ENCODE measurements at regions not wholly inside any gene's neighbourhood (a gene's known extent, or its start where the extent isn't known, plus 50 kb on each side); places are given as distances from the start of the nearest gene placed in this dataset.
"Not testable (repeated sequence)": the region's sequence is repeated elsewhere in the genome, so short reads cannot be mapped to it uniquely, and the experiment has no call there.

DNA sequence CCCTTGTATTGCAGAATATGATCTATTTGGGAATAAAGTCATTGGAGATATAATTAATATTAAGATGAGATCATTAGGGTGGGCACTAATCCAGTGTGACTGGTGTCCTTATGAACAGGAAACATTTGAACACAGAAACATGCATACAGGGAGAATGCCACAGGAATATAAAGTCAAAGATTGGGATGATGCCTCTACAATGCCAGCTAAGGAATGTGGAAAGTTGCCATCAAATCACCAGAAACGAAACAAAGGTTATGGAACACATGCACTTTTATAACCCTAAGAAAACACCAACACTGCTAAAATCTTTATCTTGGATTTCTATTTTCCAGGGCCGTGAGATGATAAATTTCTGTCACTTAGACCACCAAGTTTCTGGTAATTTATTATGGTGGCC lies 442.4 kb upstream of the BCHE start:
- ChIA-PET POLR2A (no interaction called here), CTCF (no interaction called here)

DNA sequence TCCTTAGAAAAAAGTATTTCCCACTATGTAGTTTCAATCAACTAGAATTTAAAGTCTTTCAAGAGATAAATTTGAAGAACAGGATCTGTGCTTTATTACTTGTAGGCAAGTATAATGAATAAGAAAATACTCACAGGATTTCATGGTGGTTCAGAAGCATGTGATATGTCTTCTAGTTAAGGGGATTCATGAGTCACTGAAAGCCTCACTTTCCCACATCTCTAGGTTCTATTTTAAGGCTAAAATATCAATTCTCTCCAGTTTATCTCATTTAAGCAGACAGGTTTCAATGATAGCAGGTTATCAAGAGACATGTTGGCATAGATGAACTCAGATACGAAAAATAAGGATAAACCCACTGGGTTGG lies 437.8 kb upstream of the BCHE start:
- CTCF ChIA-PET: no interaction called here

DNA sequence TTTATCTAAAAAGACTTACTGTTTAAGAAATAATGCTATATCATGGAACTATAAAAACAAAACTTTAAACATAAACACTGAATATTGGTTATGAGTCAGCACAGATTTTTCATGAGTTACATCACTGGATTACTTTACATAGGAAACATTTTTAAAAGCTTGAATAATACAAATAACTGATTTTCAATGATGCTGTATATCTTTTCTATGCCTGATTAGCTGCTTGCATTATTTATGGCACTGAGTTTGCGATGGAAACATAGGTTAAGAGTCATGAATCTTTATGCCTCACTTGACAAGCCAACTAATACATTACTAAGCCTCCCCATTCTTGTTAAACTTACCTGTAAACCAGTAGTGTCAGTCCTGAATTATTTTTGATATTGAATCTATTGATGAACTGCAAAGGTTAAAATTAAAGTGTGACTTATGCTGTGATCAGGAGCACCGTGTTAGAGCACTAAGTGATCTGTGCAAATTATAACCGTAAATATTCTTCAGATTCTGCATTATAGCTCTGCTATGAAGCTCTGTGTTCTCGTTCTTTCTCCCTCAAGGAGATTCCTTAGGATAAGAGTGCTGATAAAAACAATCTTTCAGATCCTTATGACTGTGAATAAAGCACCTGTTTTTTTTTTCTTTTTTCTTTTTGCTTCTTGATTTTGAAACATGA lies 437.3 kb upstream of the BCHE start:
- ChIA-PET CTCF (no interaction called here), POLR2A (no interaction called here)

More for the DNA sequence above, 437.8 kb upstream of the BCHE start:
- POLR2A ChIA-PET: no interaction called here

DNA sequence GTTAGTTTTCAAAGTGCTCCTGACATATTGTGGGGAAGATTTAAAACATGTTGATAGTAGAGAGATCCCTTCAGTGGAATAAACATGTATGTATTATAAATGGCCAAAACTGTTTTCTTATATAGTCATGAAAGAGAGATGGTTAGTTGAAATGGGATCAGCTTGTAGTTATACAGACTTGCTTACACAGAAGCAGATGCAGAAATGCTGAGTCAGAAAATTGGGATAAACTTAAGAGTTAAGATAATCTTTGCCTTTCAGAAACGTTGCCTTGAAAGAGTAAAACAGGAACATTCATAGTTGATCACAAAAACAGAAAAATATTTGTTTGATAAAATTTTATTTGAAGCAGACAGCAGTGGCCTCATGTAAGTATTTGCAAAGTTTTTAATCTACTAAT lies 433.2 kb upstream of the BCHE start:
- ChIA-PET POLR2A (no interaction called here), CTCF (no interaction called here)

DNA sequence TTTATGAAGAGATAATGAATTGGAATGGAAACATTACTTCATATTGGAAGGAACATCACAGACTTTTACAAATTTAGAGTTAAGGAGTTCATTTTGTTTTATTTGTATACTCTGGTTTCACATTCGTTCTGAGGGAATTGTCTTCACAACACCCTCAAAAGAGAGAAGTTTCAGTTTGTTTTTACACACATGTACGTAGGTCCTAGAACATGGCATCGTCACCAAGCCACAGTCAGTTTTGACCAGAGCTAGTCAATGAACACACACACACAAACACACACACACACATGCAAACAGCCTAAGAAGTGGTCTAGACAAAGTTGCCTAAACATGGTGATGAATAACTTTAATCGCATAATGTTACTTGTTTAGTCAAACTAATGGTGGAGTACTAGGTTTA lies 427.9 kb upstream of the BCHE start:
- ChIA-PET CTCF (no interaction called here), POLR2A (no interaction called here)

DNA sequence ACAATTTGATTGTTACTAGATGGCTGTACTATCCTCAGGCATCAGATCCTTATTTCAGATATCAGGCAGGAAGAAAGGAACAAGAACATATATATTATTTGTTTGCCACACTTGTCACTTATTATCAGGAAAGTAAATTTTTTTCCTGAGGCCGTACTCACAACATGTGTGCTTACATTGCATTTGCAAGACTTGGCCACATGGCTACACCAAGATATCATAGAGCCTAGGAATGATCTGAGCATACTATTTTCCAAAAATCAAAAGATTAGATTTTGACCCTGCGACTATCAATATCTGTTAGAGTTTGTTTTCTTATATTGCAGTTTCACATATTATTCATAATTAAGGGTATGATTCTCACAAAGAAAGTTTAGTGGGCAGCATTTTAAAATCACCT lies 426.2 kb upstream of the BCHE start:
- POLR2A ChIA-PET: no interaction called here
- CTCF ChIA-PET: no interaction called here

DNA sequence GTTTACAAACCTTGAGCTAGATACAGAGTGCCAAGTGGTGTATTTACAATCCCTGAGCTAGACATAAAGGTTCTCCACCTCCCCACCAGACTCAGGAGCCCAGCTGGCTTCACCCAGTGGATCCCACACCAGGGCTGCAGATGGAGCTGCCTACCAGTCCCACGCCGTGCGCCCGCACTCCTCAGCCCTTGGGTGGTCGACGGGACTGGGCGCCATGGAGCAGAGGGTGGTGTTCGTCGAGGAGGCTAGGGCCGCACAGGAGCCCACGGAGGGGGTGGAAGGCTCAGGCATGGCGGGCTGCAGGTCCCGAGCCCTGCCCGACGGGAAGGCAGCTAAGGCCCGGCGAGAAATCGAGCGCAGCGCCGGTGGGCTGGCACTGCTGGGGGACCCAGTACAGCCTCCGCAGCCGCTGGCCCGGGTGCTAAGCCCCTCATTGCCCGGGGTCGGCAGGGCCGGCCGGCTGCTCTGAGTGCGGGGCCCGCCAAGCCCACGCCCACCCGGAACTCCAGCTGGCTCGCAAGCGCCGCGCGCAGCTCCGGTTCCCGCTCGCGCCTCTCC lies 421.1 kb upstream of the BCHE start:
- POLR2A ChIA-PET, CTCF ChIA-PET: not testable (repeated sequence)

DNA sequence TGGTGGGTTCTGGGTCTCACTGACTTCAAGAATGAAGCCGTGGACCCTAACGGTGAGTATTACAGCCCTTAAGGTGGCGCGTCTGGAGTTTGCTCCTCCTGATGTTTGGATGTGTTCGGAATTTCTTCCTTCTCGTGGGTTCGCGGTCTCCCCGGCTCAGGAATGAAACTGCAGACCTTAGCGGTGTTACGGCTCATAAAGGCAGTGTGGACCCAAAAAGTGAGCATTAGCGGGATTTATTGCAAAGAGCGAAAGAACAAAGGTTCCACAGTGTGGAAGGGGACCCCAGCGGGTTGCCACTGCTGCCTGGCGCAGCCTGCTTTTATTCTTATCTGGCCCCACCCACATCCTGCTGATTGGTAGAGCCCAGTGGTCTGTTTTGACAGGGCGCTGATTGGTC lies 420.5 kb upstream of the BCHE start:
- ChIA-PET POLR2A (no interaction called here), CTCF (no interaction called here)

DNA sequence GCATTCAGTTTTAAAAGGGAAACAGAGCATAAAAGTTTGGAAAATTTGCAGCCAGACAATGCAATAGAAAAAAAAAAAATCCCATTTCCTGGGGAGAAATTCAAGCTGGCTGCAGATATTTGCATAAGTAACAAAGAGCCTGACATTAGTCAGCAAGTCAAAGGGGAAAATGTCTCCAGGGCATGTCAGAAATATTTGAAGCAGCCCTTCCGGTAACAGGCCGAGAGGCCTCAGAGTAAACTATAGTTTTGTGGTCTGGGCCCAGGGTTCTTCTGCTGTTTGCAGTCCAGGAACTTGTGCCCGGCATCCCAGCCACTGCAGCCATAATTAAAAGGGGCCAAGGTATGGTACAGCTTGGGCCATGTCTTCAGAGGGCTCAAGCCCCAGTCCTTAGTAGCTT lies 411.6 kb upstream of the BCHE start:
- ChIA-PET CTCF (no interaction called here), POLR2A (no interaction called here)

DNA sequence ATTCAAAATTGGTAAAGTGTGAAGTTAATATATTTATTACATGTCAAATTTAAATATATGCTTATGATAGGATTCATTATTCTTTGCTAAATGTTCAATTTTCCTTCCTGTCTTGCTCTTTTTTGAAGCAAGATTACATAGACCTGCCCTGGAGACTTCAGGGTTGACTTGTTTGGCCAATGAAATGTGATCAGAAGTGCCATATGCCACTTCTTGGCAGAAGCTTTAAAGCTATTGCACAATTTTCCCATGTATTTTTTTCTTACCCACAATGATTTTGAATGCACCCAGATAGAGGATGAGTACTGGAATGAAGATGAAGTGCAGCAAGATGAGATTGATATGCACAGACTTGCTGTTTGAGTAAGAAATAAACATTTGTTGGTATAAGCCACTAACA lies 406.3 kb upstream of the BCHE start:
- POLR2A ChIA-PET: no interaction called here

DNA sequence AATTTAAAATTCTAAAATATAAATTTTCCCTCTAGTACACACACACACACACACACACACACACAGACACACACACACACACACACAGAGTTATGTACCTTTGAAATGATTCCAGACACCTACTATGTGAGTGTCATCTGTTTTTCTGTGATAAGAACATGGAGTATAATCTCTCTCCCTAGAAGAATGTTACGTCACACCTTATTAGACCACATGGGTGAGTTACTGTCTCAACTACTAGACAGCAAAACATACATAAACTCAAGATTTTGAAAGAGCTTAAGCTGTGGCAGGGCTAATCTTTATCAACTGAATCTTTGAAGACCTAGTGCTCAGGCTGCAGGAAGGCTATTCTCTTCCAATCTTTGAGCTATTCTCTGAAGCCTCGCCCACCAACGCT lies 385.9 kb upstream of the BCHE start:
- CTCF ChIA-PET: no interaction called here
- POLR2A ChIA-PET: no interaction called here

More for the DNA sequence above, 406.3 kb upstream of the BCHE start:
- CTCF ChIA-PET: no interaction called here

DNA sequence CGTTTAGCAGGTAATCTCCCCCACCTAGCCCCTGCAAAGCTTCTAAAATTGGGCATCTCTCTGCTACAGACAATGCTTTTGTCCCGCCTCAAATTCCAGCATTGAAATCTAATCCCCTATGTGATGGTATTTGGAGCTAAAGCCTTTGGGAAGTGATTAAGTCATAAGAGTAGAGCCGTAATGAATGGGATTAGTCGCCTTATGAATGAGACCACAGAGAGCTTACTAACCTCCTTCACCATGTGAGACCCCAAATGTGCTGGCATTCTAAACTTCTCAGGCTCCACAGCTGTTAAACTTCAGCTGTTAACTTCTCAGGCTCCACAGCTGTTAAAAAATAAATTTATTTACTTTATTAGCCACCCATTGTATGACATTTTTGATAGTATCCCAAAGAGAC lies 374.2 kb upstream of the BCHE start:
- CTCF ChIA-PET: no interaction called here
- POLR2A ChIA-PET: no interaction called here

DNA sequence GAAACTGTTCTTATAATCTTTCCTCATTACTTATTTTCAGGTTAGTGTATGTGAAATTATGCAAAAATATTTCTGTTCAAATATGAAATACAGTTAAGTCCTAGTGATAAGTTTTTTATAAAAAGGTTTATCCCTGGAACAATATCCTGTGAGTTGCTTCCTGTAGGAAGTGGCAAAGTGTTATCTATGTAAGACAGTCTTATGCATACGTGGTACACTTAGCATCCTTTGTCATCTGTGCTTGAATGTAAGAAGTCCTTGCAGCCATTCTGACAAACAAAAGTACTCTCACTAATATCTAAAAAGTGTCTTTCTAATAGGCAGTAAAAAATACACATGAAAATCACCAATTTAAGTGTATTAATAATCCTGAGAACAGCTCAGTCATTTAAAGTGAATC lies 372.5 kb upstream of the BCHE start:
- CTCF ChIA-PET: no interaction called here
- POLR2A ChIA-PET: no interaction called here

DNA sequence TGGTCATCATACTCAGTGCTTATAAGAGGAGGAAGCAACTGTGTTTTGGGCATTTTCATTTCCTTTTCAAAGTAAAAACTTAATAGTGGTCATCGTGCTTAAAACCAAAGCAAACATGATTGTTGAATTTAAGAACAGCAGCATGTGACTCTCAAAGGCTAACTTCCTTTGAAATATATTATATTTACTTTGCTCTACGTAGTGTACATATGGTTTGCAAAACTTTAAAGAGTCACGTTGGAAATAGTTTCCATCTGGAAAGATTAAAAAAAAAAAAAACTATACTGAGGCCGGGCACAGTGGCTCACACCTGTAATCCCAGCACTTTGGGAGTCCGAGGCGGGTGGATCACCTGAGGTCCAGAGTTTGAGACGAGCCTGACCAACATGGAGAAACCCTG lies 367.9 kb upstream of the BCHE start:
- POLR2A ChIA-PET: no interaction called here
- CTCF ChIA-PET: no interaction called here

DNA sequence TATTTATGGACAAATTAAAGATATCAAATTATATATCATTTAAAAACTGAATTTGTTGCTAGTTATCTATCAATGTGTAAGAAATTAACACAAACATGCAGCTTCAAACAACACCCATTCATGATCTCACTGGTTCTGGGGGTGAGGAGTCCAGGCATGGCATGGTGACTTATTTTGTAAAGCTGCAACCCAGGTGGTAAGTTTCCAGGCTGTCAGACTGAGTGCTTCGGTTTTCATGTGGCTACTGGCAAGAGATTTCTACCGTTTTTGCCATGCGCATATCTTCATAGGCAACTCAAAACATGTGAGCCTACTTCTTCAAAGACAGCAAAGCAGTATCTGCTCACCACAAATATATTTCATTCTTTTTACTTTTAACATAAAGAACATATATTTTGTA lies 364.3 kb upstream of the BCHE start:
- ChIA-PET CTCF (no interaction called here), POLR2A (no interaction called here)

DNA sequence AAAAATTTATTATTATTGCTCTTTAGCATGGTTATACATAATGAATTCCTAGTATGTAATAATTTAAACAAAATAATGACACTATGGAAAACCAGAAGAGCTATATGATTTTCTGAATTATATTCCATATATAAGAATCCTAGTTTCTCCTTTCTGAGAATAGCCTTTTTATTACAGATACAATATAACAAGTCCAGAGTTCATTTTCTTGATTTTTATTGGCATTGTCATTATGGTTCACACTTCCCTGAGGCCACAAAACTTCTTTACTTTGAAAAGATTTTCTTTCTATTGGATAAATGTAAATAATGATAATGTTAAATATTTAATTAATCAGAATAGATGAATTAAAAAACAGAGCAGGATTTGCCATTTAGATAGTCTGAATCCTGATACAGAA lies 362.3 kb upstream of the BCHE start:
- ChIA-PET CTCF (interaction anchor here (0.6 kb wide), 1 partner anchor 337 kb away, joined by 3 read pairs; no protein-coding TSS in a partner anchor), POLR2A (no interaction called here)

DNA sequence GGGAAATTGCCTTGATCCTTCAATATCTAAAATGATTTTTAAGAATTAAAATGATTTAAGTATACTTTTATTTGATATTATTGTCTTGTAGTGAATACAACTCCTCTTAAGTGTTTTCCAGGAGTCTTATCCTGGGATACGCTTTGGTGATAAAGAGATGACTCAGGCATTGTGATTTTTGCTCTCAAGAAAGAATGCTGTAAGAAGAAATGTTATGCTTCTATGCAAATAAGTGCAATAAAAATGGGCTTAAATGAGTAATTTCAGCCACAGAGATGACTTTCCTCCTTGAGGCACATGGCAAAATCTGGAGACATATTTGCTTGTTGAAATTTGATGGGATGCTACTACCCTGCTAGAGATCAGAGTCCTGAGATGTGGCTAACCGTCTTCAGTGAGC lies 358.6 kb upstream of the BCHE start:
- CTCF ChIA-PET: no interaction called here
- POLR2A ChIA-PET: no interaction called here

DNA sequence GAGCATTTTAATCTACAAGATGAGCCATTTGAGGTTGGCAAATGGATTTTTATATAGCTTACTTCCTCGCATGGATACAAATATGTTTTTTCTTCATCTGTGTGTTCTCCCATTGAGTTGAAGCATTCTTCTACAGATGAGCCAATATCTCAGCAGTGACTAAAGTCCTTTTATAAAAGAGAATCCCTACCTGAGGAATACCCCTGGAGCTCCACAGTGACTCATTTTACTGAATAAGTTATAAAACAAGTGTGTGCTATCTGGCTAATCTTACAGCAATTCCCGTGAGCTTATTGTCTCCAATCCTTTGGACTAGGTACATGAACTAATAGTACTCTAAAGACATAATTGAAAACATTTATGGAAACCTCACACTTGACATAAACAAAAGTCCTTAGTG lies 354.2 kb upstream of the BCHE start:
- POLR2A ChIA-PET: no interaction called here
- CTCF ChIA-PET: no interaction called here

DNA sequence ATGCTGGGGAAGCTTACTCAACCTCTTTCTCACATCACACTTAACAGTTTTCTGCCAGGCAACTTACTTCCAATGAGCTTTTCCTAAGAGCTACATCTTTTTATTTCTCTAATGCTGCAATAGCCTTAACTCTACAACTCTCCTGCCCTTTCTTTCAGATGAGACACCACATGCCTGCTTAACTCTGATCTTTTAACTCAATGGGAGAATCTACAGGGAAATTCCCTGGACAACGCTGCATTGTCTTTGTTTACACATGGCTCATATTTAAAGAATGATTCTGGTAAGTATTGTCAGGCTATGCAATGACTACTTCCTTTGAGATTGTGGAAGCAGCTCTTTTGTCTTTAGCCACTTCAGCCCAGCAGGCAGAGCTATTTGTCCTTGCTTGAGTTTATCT lies 353.1 kb upstream of the BCHE start:
- ChIA-PET POLR2A (no interaction called here), CTCF (no interaction called here)

DNA sequence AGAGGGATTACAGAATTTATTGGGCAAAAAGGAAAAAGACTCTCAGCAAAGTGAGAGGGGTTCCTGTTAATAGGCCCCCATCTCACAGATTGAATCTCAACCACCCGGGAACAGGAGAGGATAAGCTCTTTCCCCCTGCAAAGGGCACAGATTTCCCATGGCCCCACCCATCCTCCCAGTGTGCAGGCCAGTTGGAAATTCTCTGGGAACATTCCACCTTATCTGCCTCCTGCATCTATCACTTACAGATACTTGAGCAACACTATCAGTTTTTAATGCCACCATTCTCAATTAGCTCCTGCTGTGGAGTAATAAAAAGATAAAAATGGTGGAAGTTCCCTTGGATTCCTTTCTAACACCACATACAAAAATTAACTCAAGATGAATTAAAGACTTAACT lies 350.0 kb upstream of the BCHE start:
- POLR2A ChIA-PET: no interaction called here

DNA sequence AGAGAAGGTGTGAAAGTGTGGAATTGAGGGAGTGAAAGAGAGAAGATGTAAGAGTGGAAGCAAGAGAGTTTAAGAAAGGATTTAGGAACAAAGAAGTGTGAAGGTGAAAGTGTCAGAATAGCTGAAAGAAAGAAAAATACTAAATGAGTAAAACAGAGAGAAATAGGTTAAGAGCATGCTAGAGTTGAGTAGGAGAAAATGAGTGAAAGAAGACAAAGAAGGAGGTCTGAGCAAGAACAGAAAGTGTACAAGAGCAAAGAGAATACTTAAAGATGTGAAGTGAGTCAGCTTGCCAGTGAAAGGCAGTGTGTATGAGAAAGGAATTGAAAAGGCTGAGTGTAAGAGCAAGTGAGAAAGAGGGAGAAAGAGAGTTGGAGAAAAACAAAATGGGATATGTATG lies 348.8 kb upstream of the BCHE start:
- POLR2A ChIA-PET: no interaction called here
- CTCF ChIA-PET: no interaction called here

More for the DNA sequence above, 350.0 kb upstream of the BCHE start:
- CTCF ChIA-PET: no interaction called here

DNA sequence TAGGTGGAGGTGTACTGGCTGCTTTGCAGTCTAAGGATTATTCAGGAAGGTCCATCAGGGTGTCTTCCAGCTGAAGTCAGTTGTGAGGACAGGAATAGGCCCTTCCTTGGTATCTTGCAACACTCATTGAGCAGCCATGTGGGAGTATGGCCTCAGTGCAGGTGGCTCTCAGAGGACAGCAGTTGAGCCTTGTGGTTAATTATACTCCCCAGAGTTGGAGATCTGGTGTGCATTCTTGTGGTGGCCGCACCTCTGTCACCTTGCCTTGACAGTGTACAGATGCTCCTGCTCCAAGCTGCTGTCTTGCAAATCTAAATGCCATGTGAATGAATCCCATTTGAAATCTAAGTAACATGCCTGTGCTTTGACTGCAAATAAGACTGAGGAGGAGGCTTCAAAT lies 339.9 kb upstream of the BCHE start:
- CTCF ChIA-PET: no interaction called here
- POLR2A ChIA-PET: no interaction called here

DNA sequence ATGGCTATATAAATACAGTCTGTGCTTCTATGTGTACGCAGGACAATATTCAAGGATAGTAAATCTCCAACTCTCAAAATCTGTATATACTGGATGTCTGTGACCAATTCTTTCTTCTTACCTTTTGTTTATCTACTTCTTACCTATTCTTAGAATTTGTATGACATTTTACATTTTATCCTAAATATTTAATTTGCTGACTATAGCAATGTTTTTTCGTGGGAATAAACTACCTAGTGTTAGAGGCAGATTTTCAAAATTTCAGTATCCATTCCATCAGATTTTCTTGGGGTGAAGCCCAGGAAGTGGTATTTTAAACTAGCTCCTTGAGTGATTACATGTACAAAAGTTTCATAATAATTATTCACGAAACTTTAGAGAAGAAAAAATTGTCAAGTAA lies 334.5 kb upstream of the BCHE start:
- POLR2A ChIA-PET: no interaction called here
- CTCF ChIA-PET: no interaction called here

Measured in activated CD8-positive, alpha-beta memory T cell treated with anti-CD3 and anti-CD28 coated beads for 36 hours (primary cell).